GM12878 (cell line): ENCODE measurements at regions not wholly inside any gene's neighbourhood (a gene's known extent, or its start where the extent isn't known, plus 50 kb on each side); places are given as distances from the start of the nearest gene placed in this dataset.

Experiments
- ATAC-seq: fragments of 200-7000 bp; cut with Tn5 transposase; 3 replicates; pipeline ENCODE4 v1.9.1; 2020; ENCODE audit warnings: mild to moderate bottlenecking, moderate library complexity
- BruUV-seq: library from RNA; stranded (reverse); fragments of 400-500 nt; replicated peaks from 2 replicates; lab custom pipeline; 2021; lab: Mats Ljungman, UMichigan
- CTCF ChIA-PET: fragments of 300-600 bp; sonication (Branson Sonifier 250); formaldehyde crosslinking; extraction: SDS; loops from one replicate; lab custom pipeline; 2021; ENCODE audit warnings: inconsistent platforms; lab: Yijun Ruan, JAX
- POLR2A ChIA-PET: fragments of 350-600 bp; formaldehyde crosslinking; extraction: SDS; loops from one replicate; lab custom pipeline; 2021; ENCODE audit warnings: inconsistent platforms; lab: Charles Lee
- RAD21 ChIA-PET: fragments of 300-600 bp; sonication (Branson Sonifier 250); formaldehyde crosslinking; loops from one replicate; lab custom pipeline; 2023; ENCODE audit warnings: antibody characterized with exemption; ENCODE audit not compliant: unreplicated experiment; lab: Charles Lee
- SMC1A ChIA-PET: fragments of 300-600 bp; sonication (Branson Sonifier 250); formaldehyde crosslinking; loops from one replicate; lab custom pipeline; 2023; ENCODE audit not compliant: unreplicated experiment, uncharacterized antibody; lab: Charles Lee
- DNase-seq: peaks from one replicate; pipeline ENCODE4 v3.0.0-alpha.2; 2011; ENCODE audit warnings: low read depth, low spot score
- FAIRE-seq: peaks from 3 replicates; lab custom pipeline; 2011; peaks lifted over from hg19 to GRCh38; lab: Jason Lieb, UNC
- H2AFZ ChIP-seq: 2 replicates; pipeline ENCODE4 v1.6.0; 2011; ENCODE audit warnings: low read depth, low read length, control low read depth; ENCODE audit not compliant: control insufficient read depth
- H3K27ac ChIP-seq: 2 replicates; pipeline ENCODE4 v1.5.1; 2011; ENCODE audit warnings: control low read depth; ENCODE audit not compliant: control insufficient read depth, insufficient read depth
- H3K27me3 ChIP-seq, 2 experiments: replicated peaks in 1 of 2; 2 replicates each; pipeline versions ENCODE4 v1.6.0 to v1.6.1; 2011; ENCODE audit warnings: low read length in 1 of 2; ENCODE audit not compliant: control insufficient read depth in 2 of 2, insufficient read depth in 2 of 2
- H3K36me3 ChIP-seq, 2 experiments: 2 replicates each; pipeline ENCODE4 v1.5.1; 2011; ENCODE audit warnings: low read length in 1 of 2; ENCODE audit not compliant: control insufficient read depth in 2 of 2, insufficient read depth in 2 of 2
- H3K4me1 ChIP-seq: 2 replicates; pipeline ENCODE4 v1.6.1; 2011; ENCODE audit warnings: mild to moderate bottlenecking, low read length, moderate library complexity, mixed read lengths; ENCODE audit not compliant: control insufficient read depth, insufficient read depth
- H3K4me2 ChIP-seq: 2 replicates; pipeline ENCODE4 v1.6.0; 2011; ENCODE audit warnings: control low read depth; ENCODE audit not compliant: control insufficient read depth, insufficient read depth
- H3K4me3 ChIP-seq: fragments of 200-600 bp; sonication (generic); 2 replicates; pipeline ENCODE4 v1.5.1; 2016
- H3K79me2 ChIP-seq: 2 replicates; pipeline ENCODE4 v1.6.0; 2011; ENCODE audit warnings: low read length; ENCODE audit not compliant: control insufficient read depth, insufficient read depth
- H3K9ac ChIP-seq: 2 replicates; pipeline ENCODE4 v1.8.0; 2011; ENCODE audit warnings: low read length, control low read depth, mixed read lengths; ENCODE audit not compliant: control insufficient read depth, insufficient read depth
- H3K9me3 ChIP-seq: replicated peaks from 3 replicates; pipeline ENCODE4 v1.5.1; 2011; ENCODE audit warnings: mild to moderate bottlenecking, low read length; ENCODE audit not compliant: control insufficient read depth, insufficient read depth
- H4K20me1 ChIP-seq: 2 replicates; pipeline ENCODE4 v1.6.0; 2011; ENCODE audit not compliant: control insufficient read depth, insufficient read depth
- ATF3 ChIP-seq: IDR thresholded peaks from 2 replicates; pipeline ENCODE4 v1.6.1; 2011; ENCODE audit warnings: low read depth, mild to moderate bottlenecking, low read length, moderate library complexity, borderline replicate concordance; ENCODE audit errors: extremely low read depth
- BRCA1 ChIP-seq: IDR thresholded peaks from 2 replicates; pipeline ENCODE4 v1.6.1; 2011; ENCODE audit warnings: low read depth, low read length, improper control_type of control experiment
- JUNB ChIP-seq: IDR thresholded peaks from 2 replicates; pipeline ENCODE4 v1.6.1; 2016; ENCODE audit warnings: antibody characterized with exemption, mild to moderate bottlenecking
- KDM1A ChIP-seq: fragments of 200-600 bp; sonication (generic); IDR thresholded peaks from 2 replicates; pipeline ENCODE4 v1.6.1; 2016; ENCODE audit warnings: borderline replicate concordance
- MYB ChIP-seq: fragments of 150-350 bp; IDR thresholded peaks from 2 replicates; pipeline ENCODE4 v1.6.1; 2014; ENCODE audit warnings: mild to moderate bottlenecking, low read depth, low read length, borderline replicate concordance
- RB1 ChIP-seq: fragments of 450-650 bp; formaldehyde crosslinking; IDR thresholded peaks from 2 replicates; pipeline ENCODE4 v1.6.1; 2017; ENCODE audit warnings: mild to moderate bottlenecking, borderline replicate concordance
- SIX5 ChIP-seq: IDR thresholded peaks from 2 replicates; pipeline ENCODE4 v1.6.1; 2011; ENCODE audit warnings: mild to moderate bottlenecking, low read depth, low read length, moderate library complexity; ENCODE audit not compliant: severe bottlenecking
- WRNIP1 ChIP-seq: IDR thresholded peaks from 2 replicates; pipeline ENCODE4 v1.6.1; 2011; ENCODE audit warnings: low read depth, low read length, improper control_type of control experiment, borderline replicate concordance
- YY1 ChIP-seq: IDR thresholded peaks from 2 replicates; pipeline ENCODE4 v1.6.1; 2011; ENCODE audit warnings: low read depth, mild to moderate bottlenecking, low read length
- ZNF592 ChIP-seq: fragments of 450-650 bp; IDR thresholded peaks from 2 replicates; pipeline ENCODE4 v1.6.1; 2017; ENCODE audit warnings: mild to moderate bottlenecking, moderate library complexity
- ZNF622 ChIP-seq: fragments of 450-650 bp; IDR thresholded peaks from 2 replicates; pipeline ENCODE4 v1.6.1; 2017; ENCODE audit warnings: mild to moderate bottlenecking, inconsistent platforms
- WGBS: methylation state at CpG from one replicate; pipeline ENCODE4 v1.1.6; 2016; ENCODE audit warnings: low lambda C conversion rate; ENCODE audit not compliant: insufficient replicate concordance, insufficient coverage; ENCODE audit errors: missing lambda C conversion rate; 5-methylcytosine and 5-hydroxymethylcytosine counted together
- in situ Hi-C: fragments of 300-500 bp; cut with MboI; formaldehyde crosslinking; loops from 9 replicates; pipeline ENCODE4 v1.14.3; 2018; ENCODE audit warnings: mixed read lengths
- intact Hi-C: fragments of 100-400 bp; cut with micrococcal nuclease; formaldehyde crosslinking; loops from one replicate; pipeline ENCODE4 v1.14.2; 2022; ENCODE audit not compliant: unreplicated experiment

GRCh38 chr21:23660560-23660959 lies 1946.7 kb downstream of the MRPL39 start:
- no peak for FAIRE-seq
- Histone ChIP-seq H3K79me2 (no peaks in the 10 kb centered on the region), H3K27me3 (no peaks in the 10 kb centered on the region), H3K9ac (no peak overlapping the region), H3K27ac (no peak overlapping the region), H3K4me3 (no peak overlapping the region), H4K20me1 (no peaks in the 10 kb centered on the region), H2AFZ (no peak overlapping the region), H3K36me3 (no peaks in the 10 kb centered on the region), H3K4me2 (no peak overlapping the region)
- DNase-seq: no peak
- BruUV-seq: no TSS peak
- in situ Hi-C loops (no loop called here), intact Hi-C loops (no loop called here)
- CTCF ChIA-PET: no interaction called here
- POLR2A ChIA-PET: no interaction called here
- no peak for ATAC-seq
- WGBS: 74% methylated on average over 3 of the region's 3 CpGs
- TF ChIP-seq KDM1A: no peak
- TF ChIP-seq RB1: no peak
- TF ChIP-seq BRCA1: no peak
- no peak for TF ChIP-seq ZNF622
- TF ChIP-seq YY1: no peak
- no peak for TF ChIP-seq ATF3
- no peak for TF ChIP-seq MYB
- TF ChIP-seq SIX5: no peak
- TF ChIP-seq WRNIP1: no peak
- no peak for TF ChIP-seq JUNB
- no peak for TF ChIP-seq ZNF592
- TF ChIP-seq, all 136 proteins: peak for 0
- no peaks in the 10 kb centered on the region for H3K4me1 ChIP-seq
- ChIA-PET SMC1A (no interaction called here), RAD21 (no interaction called here)
- no peaks in the 10 kb centered on the region for H3K9me3 ChIP-seq
